GM06990 (cell line): ENCODE measurements at regions not wholly inside any gene's neighbourhood (a gene's known extent, or its start where the extent isn't known, plus 50 kb on each side); places are given as distances from the start of the nearest gene placed in this dataset.

Experiments
- DNase-seq: peaks from one replicate; pipeline ENCODE4 v3.0.0-alpha.2; 2011; ENCODE audit not compliant: insufficient read length; ENCODE audit errors: extremely low read depth
- H3K27me3 ChIP-seq: replicated peaks from 2 replicates; pipeline ENCODE4 v1.6.0; 2011; ENCODE audit warnings: low read length; ENCODE audit not compliant: control insufficient read depth, insufficient read depth
- H3K36me3 ChIP-seq: 2 replicates; pipeline ENCODE4 v1.5.1; 2011; ENCODE audit warnings: low read length; ENCODE audit not compliant: control insufficient read depth, insufficient read depth
- H3K4me3 ChIP-seq: replicated peaks from 2 replicates; pipeline ENCODE4 v1.5.1; 2011; ENCODE audit warnings: low read depth, mild to moderate bottlenecking, control low read depth, low read length
- TF ChIP-seq, protein P1 (sequence below): IDR thresholded peaks from 2 replicates; pipeline ENCODE4 v1.5.1; 2011; ENCODE audit warnings: low read length, control low read depth, mild to moderate bottlenecking, inconsistent platforms; ENCODE audit not compliant: insufficient read depth, poor library complexity, severe bottlenecking

DNA sequence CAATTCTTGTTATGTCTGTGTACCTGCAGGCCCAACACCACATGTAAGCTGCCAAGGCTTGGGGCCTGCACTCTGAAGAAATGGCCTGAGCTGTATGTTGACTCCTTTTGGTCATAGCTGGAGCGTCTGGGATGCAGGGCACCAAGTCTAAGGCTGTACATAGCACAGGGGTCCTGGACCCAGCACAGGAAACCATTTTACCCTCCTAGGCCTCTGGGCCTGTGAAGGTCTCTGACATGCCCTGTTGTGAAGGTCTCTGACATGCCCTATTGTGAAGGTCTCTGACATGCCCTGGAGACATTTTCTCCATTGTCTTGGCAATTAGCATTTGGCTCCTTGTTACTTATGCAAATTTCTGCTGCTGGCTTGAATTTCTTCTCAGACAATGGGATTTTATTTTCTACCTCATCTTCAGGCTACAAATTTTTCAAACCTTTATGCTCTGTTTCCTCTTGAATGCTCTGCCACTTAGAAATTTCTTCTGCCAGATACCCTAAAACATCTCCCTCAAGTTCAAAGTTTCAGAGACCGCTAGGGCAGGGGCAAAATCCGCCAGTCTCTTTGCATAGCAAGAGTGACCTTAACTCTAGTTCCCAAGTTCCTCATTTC lies 246.7 kb upstream of the B3GALT2 start:
- DNase-seq, result no peak
- Histone ChIP-seq H3K36me3 (no peaks in the 10 kb centered on the region), H3K4me3 (no peak overlapping the region), H3K27me3 (no peaks in the 10 kb centered on the region)
- TF ChIP-seq, protein P1, sequence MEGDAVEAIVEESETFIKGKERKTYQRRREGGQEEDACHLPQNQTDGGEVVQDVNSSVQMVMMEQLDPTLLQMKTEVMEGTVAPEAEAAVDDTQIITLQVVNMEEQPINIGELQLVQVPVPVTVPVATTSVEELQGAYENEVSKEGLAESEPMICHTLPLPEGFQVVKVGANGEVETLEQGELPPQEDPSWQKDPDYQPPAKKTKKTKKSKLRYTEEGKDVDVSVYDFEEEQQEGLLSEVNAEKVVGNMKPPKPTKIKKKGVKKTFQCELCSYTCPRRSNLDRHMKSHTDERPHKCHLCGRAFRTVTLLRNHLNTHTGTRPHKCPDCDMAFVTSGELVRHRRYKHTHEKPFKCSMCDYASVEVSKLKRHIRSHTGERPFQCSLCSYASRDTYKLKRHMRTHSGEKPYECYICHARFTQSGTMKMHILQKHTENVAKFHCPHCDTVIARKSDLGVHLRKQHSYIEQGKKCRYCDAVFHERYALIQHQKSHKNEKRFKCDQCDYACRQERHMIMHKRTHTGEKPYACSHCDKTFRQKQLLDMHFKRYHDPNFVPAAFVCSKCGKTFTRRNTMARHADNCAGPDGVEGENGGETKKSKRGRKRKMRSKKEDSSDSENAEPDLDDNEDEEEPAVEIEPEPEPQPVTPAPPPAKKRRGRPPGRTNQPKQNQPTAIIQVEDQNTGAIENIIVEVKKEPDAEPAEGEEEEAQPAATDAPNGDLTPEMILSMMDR, result no peak

DNA sequence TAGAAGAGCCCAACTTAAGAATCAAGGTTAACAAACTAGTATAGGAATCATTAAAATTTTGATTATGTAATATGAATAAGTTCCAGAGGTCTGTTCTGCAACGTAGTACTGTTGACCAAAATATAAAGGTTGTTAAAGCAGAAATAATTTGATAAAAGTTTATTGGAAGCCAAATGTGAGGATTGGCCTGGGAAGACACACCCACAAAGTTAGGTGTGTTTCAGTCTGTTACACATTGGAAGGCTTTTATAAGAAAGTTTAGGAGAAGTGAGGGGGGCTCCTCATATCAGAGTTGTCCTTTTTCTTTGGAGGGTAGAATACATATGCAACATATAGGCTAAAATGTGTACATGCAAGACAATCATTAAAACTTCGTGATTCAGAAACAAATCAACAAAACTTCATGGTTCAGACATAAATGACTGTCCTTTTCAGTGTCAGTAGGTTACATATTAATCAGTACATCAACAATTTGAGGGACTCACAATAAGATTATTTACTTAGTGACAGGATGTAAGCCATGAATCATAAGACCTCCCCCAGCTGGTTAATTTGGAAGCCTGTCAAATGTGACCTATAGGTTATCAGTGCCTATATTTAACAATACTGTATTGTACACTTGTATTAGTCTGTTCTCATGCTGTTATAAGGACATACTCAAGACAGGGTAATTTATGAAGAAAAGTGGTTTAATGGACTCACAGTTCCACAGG lies 245.0 kb upstream of the B3GALT2 start:
- DNase-seq, result no peak

DNA sequence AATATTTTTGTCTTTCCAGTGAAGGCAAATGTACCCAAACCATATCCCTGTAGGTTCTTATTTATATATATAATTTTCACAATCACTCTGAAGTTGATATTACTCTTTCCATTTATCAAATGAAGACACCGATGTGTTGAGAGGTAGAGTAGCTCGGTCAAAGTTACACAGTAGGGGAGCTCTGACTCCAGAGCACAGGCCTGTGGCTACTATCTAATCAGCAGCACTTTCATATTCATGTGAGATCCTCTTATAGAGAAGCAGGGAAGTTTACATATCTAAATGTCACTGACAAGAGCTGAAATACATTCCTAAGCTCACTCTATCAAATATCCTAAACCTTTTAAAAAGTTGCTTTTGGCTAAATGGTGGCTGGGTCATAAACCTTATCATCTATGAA lies 241.1 kb upstream of the B3GALT2 start:
- TF ChIP-seq, protein P1, result no peak
- Histone ChIP-seq H3K36me3 (no peaks in the 10 kb centered on the region), H3K4me3 (no peak overlapping the region), H3K27me3 (no peaks in the 10 kb centered on the region)
- DNase-seq, result no peak

More for the DNA sequence above, 245.0 kb upstream of the B3GALT2 start:
- H3K36me3 ChIP-seq, result no peaks in the 10 kb centered on the region
- no peak overlapping the region for H3K4me3 ChIP-seq
- TF ChIP-seq, protein P1, result no peak
- no peaks in the 10 kb centered on the region for H3K27me3 ChIP-seq

DNA sequence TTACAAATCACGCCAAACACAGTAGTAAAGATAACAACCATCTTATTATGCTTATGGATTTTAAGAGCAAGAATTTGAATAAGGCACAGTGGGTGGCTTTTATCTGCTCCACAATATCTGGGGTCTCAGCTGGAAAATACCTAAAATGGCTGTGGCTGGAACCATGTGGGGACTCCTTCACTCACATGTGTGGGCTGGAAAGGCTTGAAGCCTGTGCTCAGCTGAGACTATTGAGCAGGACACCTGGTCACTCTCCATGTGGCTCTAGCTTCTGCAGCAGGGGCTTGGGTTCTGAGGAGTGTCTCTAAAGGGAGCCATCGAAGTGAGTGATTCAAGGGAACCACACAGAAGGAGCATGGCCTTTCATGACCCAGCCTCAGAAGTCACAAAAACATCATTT lies 239.6 kb upstream of the B3GALT2 start:
- Histone ChIP-seq H3K4me3 (no peak overlapping the region), H3K36me3 (no peaks in the 10 kb centered on the region), H3K27me3 (no peaks in the 10 kb centered on the region)
- DNase-seq, result no peak
- TF ChIP-seq, protein P1, result no peak

DNA sequence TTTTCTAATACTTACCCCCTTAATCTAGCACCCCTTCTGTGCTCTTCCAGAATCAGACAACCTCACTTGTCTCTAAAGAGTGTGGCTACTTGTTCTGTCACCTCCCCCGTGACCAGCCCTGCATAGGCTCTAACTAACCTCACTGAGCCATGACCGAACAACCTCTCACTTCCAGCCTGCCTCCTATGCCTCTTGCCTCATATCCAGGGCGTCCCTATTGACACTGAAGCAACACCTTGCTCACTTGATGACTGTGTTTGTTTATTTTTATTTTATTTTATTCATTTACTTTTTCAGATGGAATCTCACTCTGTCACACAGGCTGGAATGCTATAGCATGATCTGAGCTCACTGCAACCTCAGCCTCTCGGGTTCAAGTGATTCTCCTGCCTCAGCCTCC lies 235.1 kb upstream of the B3GALT2 start:
- H3K4me3 ChIP-seq, result no peak overlapping the region
- H3K36me3 ChIP-seq, result no peaks in the 10 kb centered on the region
- TF ChIP-seq, protein P1, result no peak
- no peaks in the 10 kb centered on the region for H3K27me3 ChIP-seq
- no peak for DNase-seq
